ENCODE measurements at regions not wholly inside any gene's neighbourhood (a gene's known extent, or its start where the extent isn't known, plus 50 kb on each side); places are given as distances from the start of the nearest gene placed in this dataset.

- TF ChIP-seq PML (IDR thresholded peaks at IDR 0.05; ENCODE audit: low read length) (no peak), BRCA1 (IDR thresholded peaks at IDR 0.05; ENCODE audit: low read depth, low read length) (no peak), TBL1XR1 (IDR thresholded peaks at IDR 0.05; ENCODE audit: low read depth, low read length) (no peak), NFYA (IDR thresholded peaks at IDR 0.05; ENCODE audit: borderline replicate concordance, low read depth, low read length) (no peak), TCF3 (IDR thresholded peaks at IDR 0.05; ENCODE audit: borderline replicate concordance, insufficient read depth, low read depth, low read length) (no peak)
These were observed 156.4 kb downstream of the AACS start (continued) for GRCh38 chr12:125221602-125222001.

- WGBS (ENCODE audit: insufficient coverage, insufficient replicate concordance, low lambda C conversion rate, missing lambda C conversion rate): 0% methylated on average over 3 of the region's 3 CpGs
- H3K9ac ChIP-seq (ENCODE audit: control insufficient read depth, insufficient read depth, low read length): no peak overlapping the region
- no peaks in the 10 kb centered on the region; the same call in 1 of the 2 replicates for H4K20me1 ChIP-seq (ENCODE audit: control insufficient read depth, insufficient read depth)
- H3K9me3 ChIP-seq (replicated peaks; ENCODE audit: control insufficient read depth, insufficient read depth, low read length): no peaks in the 10 kb centered on the region
- no peak for TF ChIP-seq IKZF2 (IDR thresholded peaks at IDR 0.05)
- no peak for TF ChIP-seq CREB1 (IDR thresholded peaks at IDR 0.05; ENCODE audit: low read depth)
- TF ChIP-seq RUNX3 (IDR thresholded peaks at IDR 0.05; ENCODE audit: low read length): no peak
- no peak for TF ChIP-seq ZZZ3 (IDR thresholded peaks at IDR 0.05; ENCODE audit: control insufficient read depth, insufficient read length, low read depth)
- no peak for TF ChIP-seq ASH2L (IDR thresholded peaks at IDR 0.05; ENCODE audit: borderline replicate concordance, low read depth)
- no peak for TF ChIP-seq MTA2 (IDR thresholded peaks at IDR 0.05; ENCODE audit: low read depth)
- no peak for TF ChIP-seq ESRRA (IDR thresholded peaks at IDR 0.05; ENCODE audit: low read length)
- no peak for TF ChIP-seq MYC (IDR thresholded peaks at IDR 0.05; ENCODE audit: insufficient read depth, insufficient read length, insufficient replicate concordance, low read length, severe bottlenecking)
- TF ChIP-seq EGR1 (IDR thresholded peaks at IDR 0.05; ENCODE audit: borderline replicate concordance in 1 of 2, low read depth in 2 of 2, low read length in 2 of 2): no peak
- H3K4me3 ChIP-seq: no peak overlapping the region
- no peaks in the 10 kb centered on the region for H3K4me1 ChIP-seq (ENCODE audit: control insufficient read depth, insufficient read depth, low read length)
- FAIRE-seq (no peak), ATAC-seq (no peak), DNase-seq (ENCODE audit: low read depth, low spot score) (no peak)
- RAD21 ChIA-PET (ENCODE audit: unreplicated experiment): no interaction called here
- no TSS peak for BruUV-seq (replicated peaks)
- in situ Hi-C loops (cut with MboI): no loop called here
- no peak overlapping the region for H3K4me2 ChIP-seq (ENCODE audit: control insufficient read depth, insufficient read depth)
- H3K79me2 ChIP-seq (ENCODE audit: control insufficient read depth, insufficient read depth, low read length): no peaks in the 10 kb centered on the region
- H2AFZ ChIP-seq (ENCODE audit: control insufficient read depth, low read depth, low read length): no peak overlapping the region
- POLR2A ChIA-PET: no interaction called here
- no peak overlapping the region for H3K27ac ChIP-seq (ENCODE audit: control insufficient read depth, insufficient read depth)
- H3K36me3 ChIP-seq (ENCODE audit: control insufficient read depth in 2 of 2, insufficient read depth in 2 of 2, low read length in 1 of 2): no peaks in the 10 kb centered on the region
- intact Hi-C loops (cut with micrococcal nuclease; ENCODE audit: unreplicated experiment): no loop called here
- SMC1A ChIA-PET (ENCODE audit: uncharacterized antibody, unreplicated experiment): no interaction called here
- H3K27me3 ChIP-seq (replicated peaks in 1 of 2; ENCODE audit: control insufficient read depth in 2 of 2, insufficient read depth in 2 of 2, low read length in 1 of 2): no peaks in the 10 kb centered on the region
- CTCF ChIA-PET: no interaction called here
These were observed 157.6 kb downstream of the AACS start for GRCh38 chr12:125222876-125223275.
